CD4-positive, alpha-beta T cell treated with Interleukin-4 for 4 hours (primary cell): ENCODE measurements at regions not wholly inside any gene's neighbourhood (a gene's known extent, or its start where the extent isn't known, plus 50 kb on each side); places are given as distances from the start of the nearest gene placed in this dataset.
A peak's percentile ranks its signal among the peaks of the same experiment; 100 is the strongest.

ENCODE experiments used
- DNase-seq: peaks from one replicate; pipeline ENCODE4 v3.0.0-alpha.2; 2020

GRCh38 chr6:45741437-45742171 is 274.1 kb downstream of the CLIC5 start:
- no peak for DNase-seq

GRCh38 chr6:45739058-45739457 is 276.6 kb downstream of the CLIC5 start:
- DNase-seq: no peak

GRCh38 chr6:45738057-45738455 is 277.6 kb downstream of the CLIC5 start:
- no peak for DNase-seq

- peak; percentile 6 for DNase-seq
Observed at GRCh38 chr6:45737331-45738056, 278.2 kb downstream of the CLIC5 start.

GRCh38 chr6:45736134-45736533 is 279.5 kb downstream of the CLIC5 start:
- DNase-seq: no peak

GRCh38 chr6:45732731-45733130 is 282.9 kb downstream of the CLIC5 start:
- no peak for DNase-seq

- no peak for DNase-seq
Observed at GRCh38 chr6:45730232-45730631, 285.4 kb downstream of the CLIC5 start.

- no peak for DNase-seq
Observed at GRCh38 chr6:45728674-45729073, 287.0 kb downstream of the CLIC5 start.

GRCh38 chr6:45727819-45728449 is 287.7 kb downstream of the CLIC5 start:
- no peak for DNase-seq

- DNase-seq: no peak
Observed at GRCh38 chr6:45727228-45727627, 288.4 kb downstream of the CLIC5 start.

- DNase-seq: no peak
Observed at GRCh38 chr6:45726444-45726843, 289.2 kb downstream of the CLIC5 start.

GRCh38 chr6:45724511-45724910 is 291.1 kb downstream of the CLIC5 start:
- no peak for DNase-seq

- DNase-seq: no peak
Observed at GRCh38 chr6:45724027-45724426, 291.6 kb downstream of the CLIC5 start.

- no peak for DNase-seq
Observed at GRCh38 chr6:45722876-45723275, 292.8 kb downstream of the CLIC5 start.

GRCh38 chr6:45721665-45722064 is 294.0 kb downstream of the CLIC5 start:
- no peak for DNase-seq

GRCh38 chr6:45718871-45719270 is 296.8 kb downstream of the CLIC5 start:
- no peak for DNase-seq

- no peak for DNase-seq
Observed at GRCh38 chr6:45718131-45718530, 297.5 kb downstream of the CLIC5 start.

GRCh38 chr6:45717715-45718114 is 297.9 kb downstream of the CLIC5 start:
- DNase-seq: no peak

GRCh38 chr6:45717027-45717426 is 298.6 kb downstream of the CLIC5 start:
- no peak for DNase-seq

- no peak for DNase-seq
Observed at GRCh38 chr6:45715508-45715803, 300.2 kb downstream of the CLIC5 start.

- DNase-seq: peak; percentile 75
Observed at GRCh38 chr6:45714741-45715507, 300.7 kb downstream of the CLIC5 start.

- no peak for DNase-seq
Observed at GRCh38 chr6:45714006-45714730, 301.5 kb downstream of the CLIC5 start.
